NCI-H1092 treated with DMSO at 0.1 percent for 48 hours (cell line): ENCODE measurements at regions not wholly inside any gene's neighbourhood (a gene's known extent, or its start where the extent isn't known, plus 50 kb on each side); places are given as distances from the start of the nearest gene placed in this dataset.

Experiments
- DNase-seq: peaks from one replicate; lab custom pipeline; 2025; lab: John Stamatoyannopoulos, UW

- no peak for DNase-seq
Observed at GRCh38 chr6:44500074-44500473, 112.6 kb downstream of the CDC5L start.

DNA sequence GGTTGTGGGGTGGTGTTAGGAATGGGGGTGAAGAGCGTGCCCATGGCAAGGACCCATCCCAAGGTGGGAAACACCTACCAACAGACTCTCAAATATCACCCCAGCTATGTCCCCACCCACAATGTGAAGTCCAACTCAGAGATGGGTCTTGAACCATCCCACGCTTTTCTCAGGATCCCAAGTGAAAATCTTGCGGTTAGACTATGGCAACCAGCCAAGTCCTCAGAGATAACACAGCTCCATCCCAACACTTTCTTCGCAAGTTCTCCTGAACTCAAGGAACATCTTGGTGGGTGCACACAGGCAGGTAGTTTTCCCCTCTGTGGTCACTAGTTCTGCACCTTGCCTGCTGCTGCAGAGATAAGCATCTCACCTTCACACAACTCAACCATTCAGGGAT lies 116.0 kb downstream of the CDC5L start:
- DNase-seq = no peak

- DNase-seq = no peak
Observed at GRCh38 chr6:44504301-44504791, 116.8 kb downstream of the CDC5L start.

GRCh38 chr6:44505751-44506150 lies 118.2 kb downstream of the CDC5L start:
- no peak for DNase-seq

DNA sequence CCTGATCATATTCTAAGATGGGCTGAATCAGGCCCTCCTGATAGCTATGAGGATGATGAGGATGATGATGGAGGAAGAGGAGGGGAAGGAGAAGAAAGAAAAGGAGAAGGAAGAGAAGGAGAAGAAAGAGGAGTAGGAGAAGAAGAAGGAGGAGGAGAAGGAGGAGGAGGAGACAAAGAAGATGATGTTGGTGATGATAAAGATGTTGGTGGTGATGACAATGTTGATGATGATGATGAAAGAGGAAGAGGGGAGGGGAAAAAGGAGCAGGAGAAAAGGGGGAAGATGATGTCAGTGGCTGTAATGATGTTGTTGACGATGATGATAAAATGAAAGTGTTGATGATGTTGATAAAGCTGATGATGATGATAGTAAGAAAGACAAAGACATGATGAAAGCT lies 119.5 kb downstream of the CDC5L start:
- DNase-seq = no peak

DNA sequence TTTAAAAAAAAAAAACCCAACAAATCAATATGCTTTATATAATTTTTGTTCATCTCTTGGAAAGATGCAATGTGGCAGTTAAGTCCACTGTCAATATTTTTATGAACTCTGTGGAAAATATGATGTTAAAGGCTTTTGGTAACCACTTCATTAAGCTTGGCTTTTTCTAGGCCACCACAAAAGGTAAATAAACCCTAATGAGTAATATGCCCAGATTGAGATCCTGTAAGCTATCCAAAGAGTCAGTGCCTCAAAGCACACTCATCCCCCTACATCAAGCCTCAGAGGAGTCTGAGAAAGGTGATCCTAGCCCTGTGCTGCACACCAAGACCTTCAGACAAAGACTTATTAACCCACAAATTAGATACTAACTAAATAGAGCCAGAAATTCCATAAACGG lies 121.1 kb downstream of the CDC5L start:
- no peak for DNase-seq

- no peak for DNase-seq
Observed at GRCh38 chr6:44511126-44511525, 123.6 kb downstream of the CDC5L start.

DNA sequence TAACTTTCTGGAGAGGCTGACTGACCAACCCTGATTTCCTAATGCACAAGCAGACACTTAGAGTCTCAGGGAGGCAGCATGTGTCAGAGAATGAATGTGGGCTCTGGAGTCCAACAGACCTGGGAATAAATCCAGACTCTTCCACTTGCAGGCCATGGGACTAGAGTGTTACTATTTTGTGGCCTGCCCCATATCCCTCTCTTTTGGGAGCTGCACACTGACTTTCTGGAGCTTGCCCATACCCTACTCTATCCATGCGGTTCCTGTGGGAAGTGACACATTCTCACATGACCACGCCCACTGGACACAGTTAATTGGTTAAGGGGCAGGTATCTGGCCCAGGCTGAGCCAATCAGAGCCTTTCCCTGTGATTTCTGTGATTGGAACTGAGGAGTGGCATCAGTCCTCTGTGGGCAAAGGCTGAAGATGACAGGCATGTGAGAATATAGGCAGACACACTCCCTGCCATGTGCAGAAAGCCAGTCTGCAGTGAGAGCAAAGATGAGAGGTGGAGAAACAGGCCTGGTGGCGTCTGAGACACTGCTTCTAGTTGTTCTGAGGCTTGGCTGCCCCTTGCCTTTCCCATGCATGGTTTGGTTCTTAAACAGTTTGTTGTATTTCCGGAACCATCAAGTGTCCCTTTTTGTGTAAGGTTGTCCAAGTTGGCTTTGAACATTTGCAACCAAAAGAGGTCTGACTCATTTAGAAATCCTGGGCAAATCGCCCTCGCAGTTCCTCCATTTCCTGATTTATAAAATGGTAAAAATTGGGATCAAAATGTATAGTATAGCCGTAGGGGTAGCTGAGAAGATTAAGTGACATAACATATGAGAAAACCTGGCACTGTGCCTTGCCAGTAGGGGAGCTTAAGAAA lies 125.6 kb downstream of the CDC5L start:
- no peak for DNase-seq

- DNase-seq = no peak
Observed at GRCh38 chr6:44514085-44514484, 126.6 kb downstream of the CDC5L start.

GRCh38 chr6:44514576-44515193 lies 127.2 kb downstream of the CDC5L start:
- DNase-seq = no peak

DNA sequence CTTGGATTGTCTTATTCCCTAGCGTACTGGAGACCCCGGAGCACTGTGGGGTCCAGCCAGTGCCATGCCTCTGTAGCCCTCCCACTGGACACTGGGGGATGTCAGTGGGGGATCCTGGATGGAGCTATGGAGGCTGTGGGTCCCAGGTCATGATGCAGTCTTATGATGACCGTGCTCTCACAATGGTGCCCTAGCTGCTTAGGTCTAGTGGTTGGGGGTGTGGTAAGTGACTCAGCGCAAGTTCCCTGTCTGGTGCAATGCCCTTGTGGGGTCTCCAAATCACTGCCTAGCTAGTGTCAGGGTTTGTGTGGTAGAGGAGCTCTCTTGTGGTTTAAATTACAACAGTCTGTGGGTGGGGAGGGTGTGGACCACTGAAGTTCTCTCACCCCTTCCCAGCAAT lies 135.4 kb downstream of the CDC5L start:
- no peak for DNase-seq

GRCh38 chr6:44524476-44525227 lies 137.1 kb downstream of the CDC5L start:
- no peak for DNase-seq

GRCh38 chr6:44525761-44526351 lies 138.3 kb downstream of the CDC5L start:
- no peak for DNase-seq

DNA sequence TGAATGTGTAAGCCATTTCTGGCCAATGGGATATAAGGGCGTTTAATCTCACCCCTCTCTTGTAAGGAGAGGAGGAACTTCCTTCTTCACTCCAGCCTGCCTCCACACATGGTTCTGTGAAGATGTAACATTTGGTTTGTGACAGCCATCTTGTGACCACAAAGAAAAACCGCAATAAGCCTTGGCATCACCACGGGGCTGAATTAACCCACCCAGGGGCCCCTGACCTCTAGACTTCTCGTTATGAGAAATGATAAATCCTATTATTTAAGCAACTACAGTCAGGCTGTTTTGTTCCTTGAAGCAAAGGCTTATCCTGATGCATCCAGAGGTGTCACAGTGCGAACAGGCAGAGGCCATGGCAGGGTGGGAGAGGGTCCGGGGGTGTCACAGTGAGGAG lies 139.7 kb downstream of the CDC5L start:
- DNase-seq = no peak

- no peak for DNase-seq
Observed at GRCh38 chr6:44527583-44528369, 140.3 kb downstream of the CDC5L start.

GRCh38 chr6:44528370-44528644 lies 140.8 kb downstream of the CDC5L start:
- DNase-seq = no peak

- no peak for DNase-seq
Observed at GRCh38 chr6:44528716-44529115, 141.2 kb downstream of the CDC5L start.

GRCh38 chr6:44529146-44529905 lies 141.8 kb downstream of the CDC5L start:
- no peak for DNase-seq

GRCh38 chr6:44530209-44530909 lies 142.9 kb downstream of the CDC5L start:
- no peak for DNase-seq

- no peak for DNase-seq
Observed at GRCh38 chr6:44530910-44531234, 143.4 kb downstream of the CDC5L start.
